A549 (cell line): ENCODE measurements at regions not wholly inside any gene's neighbourhood (a gene's known extent, or its start where the extent isn't known, plus 50 kb on each side); places are given as distances from the start of the nearest gene placed in this dataset.

Experiments used
- ATAC-seq, 2 experiments: fragments of 200-7000 bp in 1 of 2; fragments of >200 bp in 1 of 2; cut with Nextera tagmentation in 1 of 2; cut with Tn5 transposase in 1 of 2; 3 replicates each; pipeline versions ENCODE4 v1.8.0 to v1.9.1; 2018 to 2020; ENCODE audit warnings: mild to moderate bottlenecking in 1 of 2, moderate library complexity in 1 of 2
- CTCF ChIA-PET: fragments of 300-600 bp; sonication (Branson Sonifier 250); formaldehyde crosslinking; extraction: SDS; loops from one replicate; lab custom pipeline; 2021; ENCODE audit warnings: antibody characterized with exemption, inconsistent platforms; lab: Yijun Ruan, JAX
- POLR2A ChIA-PET: fragments of 350-600 bp; formaldehyde crosslinking; extraction: SDS; loops from one replicate; lab custom pipeline; 2021; ENCODE audit warnings: antibody characterized with exemption, inconsistent platforms; lab: Yijun Ruan, JAX
- DNase-seq, 2 experiments: peaks; one replicate each; pipeline versions ENCODE4 v3.0.0 to v3.0.0-alpha.2; 2011 to 2016; ENCODE audit warnings: low read depth in 1 of 2, low spot score in 1 of 2
- FAIRE-seq: peaks from 2 replicates; lab custom pipeline; 2011; peaks lifted over from hg19 to GRCh38; lab: Jason Lieb, UNC
- H3K27ac ChIP-seq, 2 experiments: fragments of >200 bp; sonication (Bioruptor Twin); formaldehyde crosslinking; 3 replicates each; pipeline ENCODE4 v1.5.1; 2016 to 2017
- H3K4me1 ChIP-seq: fragments of >200 bp; sonication (Bioruptor Twin); formaldehyde crosslinking; 3 replicates; pipeline ENCODE4 v1.6.1; 2016
- H3K4me2 ChIP-seq: fragments of >200 bp; sonication (Bioruptor Twin); formaldehyde crosslinking; 3 replicates; pipeline ENCODE4 v1.6.1; 2016
- H3K4me3 ChIP-seq: fragments of >200 bp; sonication (Bioruptor Twin); formaldehyde crosslinking; 3 replicates; pipeline ENCODE4 v1.5.1; 2016
- H3K9me3 ChIP-seq: fragments of >200 bp; sonication (Bioruptor Twin); formaldehyde crosslinking; 3 replicates; pipeline ENCODE4 v1.6.1; 2016
- BCL3 ChIP-seq: fragments of >200 bp; sonication (Bioruptor Twin); formaldehyde crosslinking; IDR thresholded peaks from 3 replicates; pipeline ENCODE4 v1.6.1; 2016
- CEBPB ChIP-seq, 2 experiments: fragments of >200 bp in 1 of 2; sonication (Bioruptor Twin) in 1 of 2; formaldehyde crosslinking in 1 of 2; IDR thresholded peaks; 2 replicates each; pipeline ENCODE4 v1.6.1; 2012 to 2016
- CHD2 ChIP-seq: fragments of 150-350 bp; IDR thresholded peaks from 2 replicates; pipeline ENCODE4 v1.6.1; 2014; ENCODE audit warnings: low read length; ENCODE audit not compliant: partially characterized antibody
- CHD4 ChIP-seq: fragments of 200-600 bp; sonication (generic); IDR thresholded peaks from 2 replicates; pipeline ENCODE4 v1.6.1; 2016; ENCODE audit warnings: antibody characterized with exemption, mild to moderate bottlenecking, borderline replicate concordance
- ESRRA ChIP-seq: fragments of 150-350 bp; IDR thresholded peaks from 2 replicates; pipeline ENCODE4 v1.6.1; 2014; ENCODE audit warnings: mild to moderate bottlenecking, low read length, borderline replicate concordance
- FOSL2 ChIP-seq, 2 experiments: fragments of 450-650 bp in 1 of 2; fragments of >200 bp in 1 of 2; sonication (Bioruptor Twin) in 1 of 2; formaldehyde crosslinking; IDR thresholded peaks; 2 replicates each; pipeline versions ENCODE4 v1.5.0 to v1.6.1; 2016 to 2020; ENCODE audit warnings: mild to moderate bottlenecking in 1 of 2, moderate library complexity in 1 of 2
- GATA3 ChIP-seq: IDR thresholded peaks from 2 replicates; pipeline ENCODE4 v1.6.1; 2012; ENCODE audit warnings: borderline replicate concordance
- HDAC2 ChIP-seq: fragments of 200-600 bp; sonication (generic); IDR thresholded peaks from 2 replicates; pipeline ENCODE4 v1.6.1; 2016
- HOXB13 ChIP-seq: fragments of 250-450 bp; sonication (Bioruptor Pico); IDR thresholded peaks from 2 replicates; pipeline ENCODE4 v1.5.0; 2020; ENCODE audit warnings: low read depth, mild to moderate bottlenecking, moderate library complexity
- KDM1A ChIP-seq: fragments of 200-600 bp; sonication (generic); IDR thresholded peaks from 2 replicates; pipeline ENCODE4 v1.6.1; 2016; ENCODE audit warnings: low read depth, mild to moderate bottlenecking
- KDM5A ChIP-seq: fragments of 200-600 bp; sonication (generic); IDR thresholded peaks from 2 replicates; pipeline ENCODE4 v1.6.1; 2016; ENCODE audit warnings: antibody characterized with exemption, mild to moderate bottlenecking
- MAX ChIP-seq: IDR thresholded peaks from 2 replicates; pipeline ENCODE4 v1.6.1; 2012
- MAZ ChIP-seq: fragments of 150-350 bp; IDR thresholded peaks from 2 replicates; pipeline ENCODE4 v1.6.1; 2014; ENCODE audit warnings: antibody characterized with exemption, low read depth, low read length, borderline replicate concordance
- NPAS2 ChIP-seq: fragments of 250-450 bp; sonication (Bioruptor Pico); IDR thresholded peaks from 2 replicates; pipeline ENCODE4 v1.8.0; 2022; ENCODE audit warnings: mild to moderate bottlenecking, moderate library complexity, borderline replicate concordance
- NR3C1 ChIP-seq: fragments of >200 bp; sonication (Bioruptor Twin); formaldehyde crosslinking; IDR thresholded peaks from 3 replicates; pipeline ENCODE4 v1.6.1; 2017
- PBX3 ChIP-seq: IDR thresholded peaks from 2 replicates; pipeline ENCODE4 v1.6.1; 2012
- POLR2A ChIP-seq: IDR thresholded peaks from 2 replicates; pipeline ENCODE4 v1.6.1; 2012; ENCODE audit warnings: mild to moderate bottlenecking, low read length
- RCOR1 ChIP-seq: fragments of 150-350 bp; IDR thresholded peaks from 2 replicates; pipeline ENCODE4 v1.6.1; 2014; ENCODE audit warnings: antibody characterized with exemption, low read length, low read depth
- SMC3 ChIP-seq: fragments of >200 bp; sonication (Bioruptor Twin); formaldehyde crosslinking; IDR thresholded peaks from 3 replicates; pipeline ENCODE4 v1.6.1; 2018; ENCODE audit warnings: inconsistent platforms
- SREBF2 ChIP-seq: fragments of 450-650 bp; IDR thresholded peaks from 2 replicates; pipeline ENCODE4 v1.6.1; 2014; ENCODE audit warnings: mild to moderate bottlenecking, moderate library complexity
- ZNF302 ChIP-seq: fragments of 250-450 bp; sonication (Bioruptor Pico); IDR thresholded peaks from 2 replicates; pipeline ENCODE4 v1.9.0; 2021; ENCODE audit warnings: inconsistent platforms, mild to moderate bottlenecking, moderate library complexity
- ZSCAN20 ChIP-seq: fragments of 250-450 bp; sonication (Bioruptor Pico); IDR thresholded peaks from 2 replicates; pipeline ENCODE4 v1.8.0; 2022; ENCODE audit warnings: mild to moderate bottlenecking, moderate library complexity
- WGBS: methylation state at CpG from one replicate; pipeline ENCODE4 v1.1.6; 2017; ENCODE audit errors: missing lambda C conversion rate; 5-methylcytosine and 5-hydroxymethylcytosine counted together
- TF ChIP-seq, protein P1 (sequence below): IDR thresholded peaks from 2 replicates; pipeline ENCODE4 v1.6.1; 2012; ENCODE audit warnings: low read depth, borderline replicate concordance
- TF ChIP-seq, protein P2 (sequence below): fragments of >200 bp; sonication (Bioruptor Twin); formaldehyde crosslinking; IDR thresholded peaks from 2 replicates; pipeline ENCODE4 v1.6.1; 2016
- TF ChIP-seq, protein P3 (sequence below): fragments of 150-350 bp; IDR thresholded peaks from 2 replicates; pipeline ENCODE4 v1.6.1; 2014; ENCODE audit warnings: low read depth, mild to moderate bottlenecking, low read length
- TF ChIP-seq, protein P4 (sequence below): fragments of 250-450 bp; sonication (Bioruptor Pico); IDR thresholded peaks from 2 replicates; pipeline ENCODE4 v1.5.0; 2020; ENCODE audit warnings: low read depth, mild to moderate bottlenecking, moderate library complexity

GRCh38 chr4:38364383-38364963, 299.5 kb upstream of the KLF3 start (continued):
- TF ChIP-seq, protein P1, sequence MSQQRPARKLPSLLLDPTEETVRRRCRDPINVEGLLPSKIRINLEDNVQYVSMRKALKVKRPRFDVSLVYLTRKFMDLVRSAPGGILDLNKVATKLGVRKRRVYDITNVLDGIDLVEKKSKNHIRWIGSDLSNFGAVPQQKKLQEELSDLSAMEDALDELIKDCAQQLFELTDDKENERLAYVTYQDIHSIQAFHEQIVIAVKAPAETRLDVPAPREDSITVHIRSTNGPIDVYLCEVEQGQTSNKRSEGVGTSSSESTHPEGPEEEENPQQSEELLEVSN: no peak

- FAIRE-seq: no peak
- POLR2A ChIA-PET: no interaction called here
These were observed 298.7 kb upstream of the KLF3 start for GRCh38 chr4:38365261-38365660.

GRCh38 chr4:38365748-38366310, 298.2 kb upstream of the KLF3 start:
- TF ChIP-seq KDM1A: no peak
- TF ChIP-seq RCOR1: no peak
- no peak for TF ChIP-seq NR3C1
- TF ChIP-seq HDAC2: no peak
- no peak for TF ChIP-seq POLR2A
- TF ChIP-seq, protein P2, sequence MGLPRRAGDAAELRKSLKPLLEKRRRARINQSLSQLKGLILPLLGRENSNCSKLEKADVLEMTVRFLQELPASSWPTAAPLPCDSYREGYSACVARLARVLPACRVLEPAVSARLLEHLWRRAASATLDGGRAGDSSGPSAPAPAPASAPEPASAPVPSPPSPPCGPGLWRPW: no peak
- TF ChIP-seq SREBF2: no peak
- no peak for TF ChIP-seq ESRRA
- no peak for TF ChIP-seq NPAS2 (CRISPR knock-in tag)
- TF ChIP-seq ZNF302 (CRISPR knock-in tag): no peak
- no peak for TF ChIP-seq KDM5A
- no peak for TF ChIP-seq CEBPB (IDR thresholded peaks at IDR 0.05)
- H3K4me1 ChIP-seq: peaks cover 3% of the 10 kb centered on the region; the same call in 1 of the 3 replicates
- 43% methylated on average over 8 of the region's 8 CpGs for WGBS
- H3K9me3 ChIP-seq: no peaks in the 10 kb centered on the region
- DNase-seq: no peak
- ChIA-PET POLR2A (no interaction called here), CTCF (no interaction called here)
- no peak overlapping the region for H3K4me3 ChIP-seq
- no peak overlapping the region for H3K4me2 ChIP-seq
- no peak overlapping the region for H3K27ac ChIP-seq
- no peak for FAIRE-seq
- ATAC-seq: no peak; a peak in 1 of 6 replicates

More at GRCh38 chr4:38365261-38365660, 298.7 kb upstream of the KLF3 start:
- Histone ChIP-seq H3K9me3 (no peaks in the 10 kb centered on the region), H3K27ac (no peak overlapping the region), H3K4me3 (no peak overlapping the region), H3K4me1 (peaks cover 3% of the 10 kb centered on the region; the same call in 1 of the 3 replicates), H3K4me2 (no peak overlapping the region)
- CTCF ChIA-PET: no interaction called here
- no peak for ATAC-seq
- 72% methylated on average over 1 of the region's 1 CpG for WGBS
- TF ChIP-seq NR3C1 (no peak), BCL3 (no peak)
- TF ChIP-seq, protein P3, sequence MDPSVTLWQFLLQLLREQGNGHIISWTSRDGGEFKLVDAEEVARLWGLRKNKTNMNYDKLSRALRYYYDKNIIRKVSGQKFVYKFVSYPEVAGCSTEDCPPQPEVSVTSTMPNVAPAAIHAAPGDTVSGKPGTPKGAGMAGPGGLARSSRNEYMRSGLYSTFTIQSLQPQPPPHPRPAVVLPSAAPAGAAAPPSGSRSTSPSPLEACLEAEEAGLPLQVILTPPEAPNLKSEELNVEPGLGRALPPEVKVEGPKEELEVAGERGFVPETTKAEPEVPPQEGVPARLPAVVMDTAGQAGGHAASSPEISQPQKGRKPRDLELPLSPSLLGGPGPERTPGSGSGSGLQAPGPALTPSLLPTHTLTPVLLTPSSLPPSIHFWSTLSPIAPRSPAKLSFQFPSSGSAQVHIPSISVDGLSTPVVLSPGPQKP: no peak
- no peak for DNase-seq

- Histone ChIP-seq H3K27ac (no peak overlapping the region), H3K4me2 (no peak overlapping the region), H3K9me3 (no peaks in the 10 kb centered on the region), H3K4me1 (peaks cover 3% of the 10 kb centered on the region; the same call in 1 of the 3 replicates), H3K4me3 (no peak overlapping the region)
- FAIRE-seq: no peak
- ChIA-PET CTCF (no interaction called here), POLR2A (no interaction called here)
- ATAC-seq: no peak
- DNase-seq: no peak
- TF ChIP-seq MAZ (no peak), FOSL2 (IDR thresholded peaks at IDR 0.05) (no peak), FOSL2 (CRISPR knock-in tag; IDR thresholded peaks at IDR 0.05) (no peak), MAX (no peak), SMC3 (no peak), SREBF2 (no peak), CEBPB (IDR thresholded peaks at IDR 0.05) (no peak), CHD2 (no peak), ZSCAN20 (no peak), PBX3 (no peak), GATA3 (no peak), CHD4 (no peak), HOXB13 (no peak)
- TF ChIP-seq, protein P4, sequence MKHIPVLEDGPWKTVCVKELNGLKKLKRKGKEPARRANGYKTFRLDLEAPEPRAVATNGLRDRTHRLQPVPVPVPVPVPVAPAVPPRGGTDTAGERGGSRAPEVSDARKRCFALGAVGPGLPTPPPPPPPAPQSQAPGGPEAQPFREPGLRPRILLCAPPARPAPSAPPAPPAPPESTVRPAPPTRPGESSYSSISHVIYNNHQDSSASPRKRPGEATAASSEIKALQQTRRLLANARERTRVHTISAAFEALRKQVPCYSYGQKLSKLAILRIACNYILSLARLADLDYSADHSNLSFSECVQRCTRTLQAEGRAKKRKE (CRISPR knock-in tag): no peak
These were observed 297.5 kb upstream of the KLF3 start for GRCh38 chr4:38366456-38366855.
